ENCODE measurements at regions not wholly inside any gene's neighbourhood (a gene's known extent, or its start where the extent isn't known, plus 50 kb on each side); places are given as distances from the start of the nearest gene placed in this dataset.

DNA sequence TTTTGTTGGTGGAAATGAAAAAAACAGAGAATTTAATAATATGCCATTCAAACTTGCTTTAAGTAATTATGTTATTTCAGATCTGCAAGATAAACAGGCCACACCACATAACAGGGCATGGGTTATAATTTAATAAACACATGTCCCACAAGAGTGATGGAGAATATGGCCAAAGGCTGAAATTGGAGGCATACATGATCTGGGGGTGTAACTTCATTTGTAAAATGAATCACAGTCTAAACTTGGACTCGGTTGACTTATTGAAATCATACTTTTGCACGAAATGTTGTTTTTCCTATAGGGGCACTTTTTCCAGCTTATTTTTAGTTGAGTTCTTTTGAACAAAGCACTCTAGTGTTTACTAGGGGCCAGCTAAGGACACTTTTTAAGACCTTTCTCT, 151.6 kb downstream of the TMEM26 start:
- TF ChIP-seq EZH2 (IDR thresholded peaks at IDR 0.05; ENCODE audit: borderline replicate concordance, low read depth, low read length, severe bottlenecking): no peak
- TF ChIP-seq, protein P1, sequence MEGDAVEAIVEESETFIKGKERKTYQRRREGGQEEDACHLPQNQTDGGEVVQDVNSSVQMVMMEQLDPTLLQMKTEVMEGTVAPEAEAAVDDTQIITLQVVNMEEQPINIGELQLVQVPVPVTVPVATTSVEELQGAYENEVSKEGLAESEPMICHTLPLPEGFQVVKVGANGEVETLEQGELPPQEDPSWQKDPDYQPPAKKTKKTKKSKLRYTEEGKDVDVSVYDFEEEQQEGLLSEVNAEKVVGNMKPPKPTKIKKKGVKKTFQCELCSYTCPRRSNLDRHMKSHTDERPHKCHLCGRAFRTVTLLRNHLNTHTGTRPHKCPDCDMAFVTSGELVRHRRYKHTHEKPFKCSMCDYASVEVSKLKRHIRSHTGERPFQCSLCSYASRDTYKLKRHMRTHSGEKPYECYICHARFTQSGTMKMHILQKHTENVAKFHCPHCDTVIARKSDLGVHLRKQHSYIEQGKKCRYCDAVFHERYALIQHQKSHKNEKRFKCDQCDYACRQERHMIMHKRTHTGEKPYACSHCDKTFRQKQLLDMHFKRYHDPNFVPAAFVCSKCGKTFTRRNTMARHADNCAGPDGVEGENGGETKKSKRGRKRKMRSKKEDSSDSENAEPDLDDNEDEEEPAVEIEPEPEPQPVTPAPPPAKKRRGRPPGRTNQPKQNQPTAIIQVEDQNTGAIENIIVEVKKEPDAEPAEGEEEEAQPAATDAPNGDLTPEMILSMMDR (IDR thresholded peaks at IDR 0.05; ENCODE audit: borderline replicate concordance, extremely low read depth, low read length, poor library complexity, severe bottlenecking): no peak
